ENCODE measurements at regions not wholly inside any gene's neighbourhood (a gene's known extent, or its start where the extent isn't known, plus 50 kb on each side); places are given as distances from the start of the nearest gene placed in this dataset.
A peak's percentile ranks its signal among the peaks of the same experiment; 100 is the strongest.
"Not testable (repeated sequence)": the region's sequence is repeated elsewhere in the genome, so short reads cannot be mapped to it uniquely, and the experiment has no call there.

DNA sequence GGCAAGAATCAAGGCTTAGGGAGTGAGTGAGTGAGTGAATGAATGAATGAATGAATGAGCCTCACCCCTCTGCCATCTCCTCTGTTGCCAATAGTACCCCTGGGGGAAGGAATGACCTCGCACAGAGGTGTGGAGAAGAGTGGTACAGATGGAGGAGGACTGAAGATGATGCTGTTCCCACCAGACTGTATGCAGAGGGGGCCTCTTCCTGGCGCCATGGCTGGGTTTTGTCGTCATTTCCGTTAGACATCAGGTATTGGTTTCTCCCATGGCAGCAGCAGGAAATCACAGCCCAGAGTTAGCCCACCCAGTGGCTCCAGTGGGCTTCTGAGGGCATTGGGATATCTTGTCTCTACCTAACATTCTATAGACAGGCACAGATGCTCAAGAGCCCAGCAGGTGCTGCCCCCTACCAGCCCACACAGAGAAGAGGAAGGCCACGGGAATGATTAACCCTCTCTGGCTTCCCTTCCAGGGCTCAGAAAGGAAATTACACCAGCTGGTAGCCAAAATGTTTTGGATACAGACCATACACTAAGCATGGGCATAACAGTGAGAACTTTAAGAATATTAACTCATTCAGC, 109.8 kb upstream of the SLC6A11 start:
- no peak for DNase-seq (ENCODE audit: low spot score)

DNA sequence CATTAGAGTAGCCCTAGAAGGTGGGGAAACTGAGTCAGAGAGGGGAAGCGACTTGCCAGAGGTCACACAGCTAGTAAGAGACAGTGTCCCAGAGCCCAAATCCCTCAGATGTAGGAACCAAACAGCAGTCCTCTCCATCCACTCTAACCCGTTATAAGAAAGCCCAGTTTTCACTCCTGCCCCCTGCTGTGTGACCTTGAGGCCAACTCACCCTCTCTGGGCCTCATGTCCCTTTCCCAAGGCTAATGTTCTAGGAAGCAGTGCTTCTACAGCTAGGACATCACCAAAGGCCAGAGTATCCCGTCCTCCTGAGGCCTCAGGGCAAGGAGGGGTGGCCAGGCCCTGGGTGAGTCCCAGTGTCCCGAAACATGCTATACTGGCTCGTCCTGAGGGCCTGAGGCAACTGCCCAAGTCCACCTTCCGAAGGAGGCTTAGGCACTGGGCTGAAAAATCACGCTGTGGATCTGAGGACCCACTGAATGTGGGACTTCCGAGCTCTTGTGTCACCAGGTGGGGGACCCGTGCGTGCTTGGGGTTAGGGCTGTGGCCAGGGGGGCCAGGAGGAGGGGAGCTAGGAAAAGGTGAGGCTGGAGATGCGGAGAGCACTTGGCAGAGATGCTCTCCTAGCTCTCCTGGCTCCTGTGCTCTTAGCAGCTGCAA, 109.2 kb upstream of the SLC6A11 start:
- no peak for DNase-seq (ENCODE audit: low spot score)

DNA sequence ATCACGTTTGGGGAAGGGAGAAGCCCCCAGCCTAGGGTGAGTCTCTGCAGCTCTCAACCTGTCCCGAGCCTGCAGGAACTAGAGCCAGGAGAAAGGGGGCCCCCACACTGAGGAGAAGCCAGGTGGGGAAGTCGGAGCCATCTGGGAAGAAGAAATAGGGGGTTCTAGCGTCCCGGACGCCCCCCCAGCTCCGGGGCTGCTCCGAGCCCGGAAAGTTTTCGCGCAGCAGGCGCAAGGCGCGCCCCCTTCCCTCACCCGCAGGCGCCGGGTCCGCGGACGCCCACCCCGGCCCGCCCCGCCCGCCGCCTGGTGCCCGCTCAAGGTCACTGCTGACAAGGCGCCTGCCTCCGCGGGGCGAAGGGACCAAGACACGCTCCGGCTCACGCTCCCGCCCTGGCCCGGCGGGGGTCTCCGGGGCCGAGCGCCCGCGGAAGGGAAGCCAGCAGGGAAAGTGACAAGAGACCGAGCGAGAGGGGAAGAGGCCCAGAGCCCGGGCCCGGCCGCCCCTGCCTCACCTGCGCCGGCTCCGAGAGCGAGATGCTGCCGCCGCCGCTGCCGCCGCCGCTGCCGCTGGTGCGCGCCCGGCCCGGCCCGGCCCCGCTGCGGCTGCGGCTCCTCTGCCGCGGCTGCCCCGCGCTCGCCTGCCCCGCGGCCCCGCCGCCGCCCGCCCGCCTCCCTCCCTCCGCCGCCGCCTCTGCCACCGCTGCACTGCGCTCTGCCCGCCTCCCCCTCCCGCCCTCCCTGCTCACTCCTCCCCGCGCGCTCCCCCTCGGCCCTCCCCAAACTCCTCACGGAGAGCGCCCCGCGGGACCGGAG, 108.4 kb upstream of the SLC6A11 start:
- DNase-seq (ENCODE audit: low spot score), result no peak

DNA sequence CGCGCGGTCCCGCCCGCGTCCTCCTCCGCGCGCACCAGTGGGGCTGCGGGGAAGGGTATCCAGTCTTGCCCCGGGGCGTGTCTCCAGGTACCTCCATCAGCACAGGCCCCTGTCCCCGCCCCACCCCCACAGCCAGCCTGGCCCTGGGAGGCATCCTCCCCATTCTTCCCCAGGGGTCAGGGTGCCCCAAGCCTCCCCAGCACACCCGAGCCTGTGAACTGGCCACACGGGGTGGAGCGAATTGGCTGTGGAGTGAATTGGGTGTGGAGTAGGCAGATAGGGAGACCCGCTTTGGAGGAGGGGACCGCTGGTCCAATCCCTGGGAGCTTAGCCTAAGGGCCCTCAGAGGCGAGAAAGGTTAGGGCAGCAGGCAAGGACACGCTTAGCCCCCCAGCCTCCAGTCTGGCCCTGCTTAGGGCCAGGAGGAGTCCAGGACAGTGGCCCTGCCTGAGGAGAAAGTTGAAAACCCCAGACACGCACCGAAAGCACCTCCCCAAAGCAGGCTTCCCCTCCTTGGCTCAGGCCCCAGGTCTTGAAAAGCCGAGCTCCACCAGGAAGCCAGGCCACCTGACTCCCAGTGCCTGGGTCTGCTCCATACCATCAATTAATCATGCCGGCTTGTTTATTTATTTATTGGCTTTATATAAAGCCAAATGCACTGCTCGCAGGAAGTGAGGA, 107.7 kb upstream of the SLC6A11 start:
- DNase-seq (ENCODE audit: low spot score), result no peak

DNA sequence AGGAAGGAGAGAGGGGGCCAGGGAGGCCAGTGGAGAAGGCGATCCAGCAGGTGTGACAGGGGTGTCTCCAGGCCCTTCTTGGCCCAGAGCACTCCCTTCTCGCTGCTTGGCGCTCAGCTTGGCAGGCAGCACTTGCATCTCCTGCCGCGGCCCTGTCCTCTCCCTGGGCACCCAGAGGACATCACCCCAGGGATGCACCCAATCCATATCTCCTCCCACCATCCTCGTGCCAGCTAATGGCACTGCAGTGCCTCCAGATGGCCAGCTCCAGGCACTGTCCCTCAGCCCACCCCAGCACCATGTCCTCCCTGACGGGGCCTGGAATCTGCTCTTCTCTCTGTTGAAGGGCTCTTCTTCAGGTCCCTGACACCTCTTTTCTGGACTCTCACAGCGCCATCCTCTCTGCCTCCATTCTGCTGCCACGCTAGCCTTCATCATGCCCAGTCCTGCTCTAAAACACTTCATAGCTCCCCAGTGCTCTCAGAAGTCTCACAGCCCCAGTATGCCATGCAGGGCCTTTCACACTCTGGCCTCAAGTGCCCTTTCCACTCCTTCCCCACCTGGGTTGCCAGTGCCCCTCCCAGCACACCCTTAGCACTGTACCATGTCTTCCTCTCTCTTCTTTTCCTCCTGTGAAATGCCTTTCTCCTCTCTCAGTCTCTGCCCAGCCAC, 106.8 kb upstream of the SLC6A11 start:
- DNase-seq (ENCODE audit: low spot score), result no peak

DNA sequence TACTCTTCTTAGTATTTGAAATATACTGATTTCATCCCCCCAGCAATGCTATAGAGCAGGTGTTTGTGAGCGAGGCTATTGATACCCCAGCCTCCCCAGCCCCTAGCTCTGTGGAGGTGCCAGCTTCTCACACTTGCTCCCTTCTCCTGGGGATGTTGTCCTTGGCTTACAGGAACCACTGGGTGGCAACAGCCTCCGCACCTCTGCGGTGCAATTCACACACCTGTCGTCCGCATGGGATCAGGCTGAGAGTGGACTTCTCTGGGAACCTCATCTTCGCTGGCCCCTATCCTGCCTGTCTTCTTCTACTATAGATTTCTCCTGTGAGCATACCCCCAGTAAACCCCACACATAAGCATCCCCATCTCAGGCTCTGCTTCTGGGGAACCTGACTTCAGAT, 103.9 kb upstream of the SLC6A11 start:
- no peak for DNase-seq (ENCODE audit: low spot score)

DNA sequence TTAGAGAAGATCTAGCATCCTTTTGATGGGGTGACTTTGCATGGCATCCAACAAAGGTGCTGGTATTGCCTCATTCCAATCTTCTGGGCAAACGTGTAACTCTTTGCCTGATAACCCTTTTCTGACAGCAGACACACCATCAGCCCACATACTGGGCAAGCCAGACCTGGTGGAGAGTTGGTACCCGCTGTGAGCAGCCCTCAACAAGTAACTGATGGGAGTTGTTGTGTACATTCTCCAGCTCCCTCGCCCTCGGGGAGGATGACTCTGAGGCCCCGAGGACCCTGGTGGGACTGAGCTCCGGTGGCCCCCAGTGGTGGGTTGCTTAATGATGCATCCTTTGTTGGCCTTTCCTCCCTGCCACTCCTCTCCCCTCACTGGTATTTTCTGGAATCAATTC, 102.4 kb upstream of the SLC6A11 start:
- DNase-seq (ENCODE audit: low spot score), result no peak

DNA sequence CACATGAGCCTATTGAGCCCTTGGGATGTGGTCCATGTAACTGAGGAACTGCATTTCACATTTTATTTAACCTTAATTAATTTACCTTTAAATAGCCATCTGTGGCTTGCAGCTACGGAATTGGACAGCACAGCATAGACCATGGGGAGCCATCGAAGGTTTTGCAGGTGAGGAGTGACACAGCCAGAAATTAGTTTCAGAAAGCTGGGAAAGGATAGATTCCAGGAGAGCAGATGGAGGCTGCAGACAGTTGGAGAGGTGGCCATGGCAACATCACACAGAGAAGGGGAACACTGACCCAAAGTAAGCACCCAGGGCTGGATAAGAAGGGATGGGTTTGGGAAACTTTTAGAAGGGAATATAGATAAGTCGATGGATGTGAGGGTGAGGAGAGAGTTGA, 100.1 kb upstream of the SLC6A11 start:
- no peak for DNase-seq (ENCODE audit: low spot score)

DNA sequence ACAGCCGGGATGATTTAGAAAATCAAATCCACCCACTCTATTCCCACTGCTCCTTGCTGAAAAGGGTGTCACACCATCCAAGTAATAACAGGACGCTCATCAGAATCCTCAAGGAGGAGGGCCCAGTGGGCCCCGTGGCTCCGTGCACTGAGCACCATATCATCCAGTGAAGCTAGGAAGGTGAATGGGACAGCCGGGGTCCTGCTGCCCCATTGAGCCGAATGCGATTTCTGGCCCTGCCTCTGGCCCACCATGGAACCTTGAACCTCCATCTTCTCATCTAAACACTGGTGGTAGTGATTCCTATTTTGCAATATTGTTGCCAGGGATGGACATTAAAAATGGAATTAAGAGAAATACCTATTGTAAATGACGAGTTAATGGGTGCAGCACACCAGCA, 99.1 kb upstream of the SLC6A11 start:
- no peak for DNase-seq (ENCODE audit: low spot score)

DNA sequence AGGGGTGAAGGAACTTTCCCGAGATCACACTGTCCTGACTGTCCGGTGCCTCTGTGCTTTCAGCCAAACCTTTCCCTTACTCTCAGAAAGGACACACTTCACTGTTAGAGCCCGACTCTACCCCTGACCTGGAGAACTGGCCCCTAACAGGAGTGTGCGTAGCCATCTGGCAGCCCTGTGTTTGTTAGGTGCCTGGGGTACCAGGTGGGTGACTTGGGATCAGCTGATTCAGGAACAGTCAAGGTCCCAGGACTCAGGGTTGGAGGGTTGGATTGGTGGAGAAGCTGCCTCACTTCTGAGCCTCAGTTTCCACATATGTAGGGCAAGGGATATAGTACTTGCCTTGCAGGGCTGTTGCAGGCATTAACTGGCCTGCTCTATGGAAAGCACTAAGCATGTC, 98.3 kb upstream of the SLC6A11 start:
- DNase-seq (ENCODE audit: low spot score), result no peak

DNA sequence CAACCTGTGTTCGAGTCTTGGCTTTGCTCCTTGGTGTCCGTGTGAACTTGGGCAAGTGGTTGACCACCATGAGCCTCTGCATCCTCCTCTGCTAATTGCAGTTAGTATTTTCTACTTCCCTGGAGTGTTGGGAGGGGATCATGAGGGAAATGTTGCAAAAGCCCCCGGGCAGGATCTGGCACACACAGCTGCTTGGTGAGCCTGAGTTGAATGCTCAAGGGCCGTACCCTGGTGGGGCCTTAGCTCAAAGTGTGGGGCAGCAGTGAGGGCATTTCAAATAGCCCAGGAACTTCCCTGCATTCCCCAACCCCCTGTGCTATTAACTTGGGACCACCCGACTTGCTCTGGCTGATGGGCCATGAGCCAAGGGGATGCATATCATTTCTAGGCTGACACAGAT, 94.9 kb upstream of the SLC6A11 start:
- no peak for DNase-seq (ENCODE audit: low spot score)

DNA sequence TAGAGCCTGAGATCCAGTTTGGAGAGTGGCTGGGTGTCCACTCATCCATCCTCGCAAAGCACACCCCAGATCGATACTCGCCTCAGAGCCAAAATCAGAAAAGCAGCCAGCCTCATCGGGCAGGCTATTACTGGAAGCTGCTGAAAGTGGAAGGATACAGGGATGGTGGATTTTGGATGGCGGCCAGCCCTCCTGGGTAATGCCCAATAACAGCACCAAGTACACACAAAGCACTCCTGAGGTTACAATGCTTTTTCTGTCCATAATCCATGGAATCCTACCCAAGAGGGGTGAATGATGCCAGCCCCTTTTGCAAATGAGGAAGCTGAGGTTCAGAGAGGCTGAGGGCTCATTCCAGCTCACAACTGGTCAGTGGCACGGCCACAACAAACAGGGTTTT, 93.1 kb upstream of the SLC6A11 start:
- DNase-seq (ENCODE audit: low spot score), result no peak

DNA sequence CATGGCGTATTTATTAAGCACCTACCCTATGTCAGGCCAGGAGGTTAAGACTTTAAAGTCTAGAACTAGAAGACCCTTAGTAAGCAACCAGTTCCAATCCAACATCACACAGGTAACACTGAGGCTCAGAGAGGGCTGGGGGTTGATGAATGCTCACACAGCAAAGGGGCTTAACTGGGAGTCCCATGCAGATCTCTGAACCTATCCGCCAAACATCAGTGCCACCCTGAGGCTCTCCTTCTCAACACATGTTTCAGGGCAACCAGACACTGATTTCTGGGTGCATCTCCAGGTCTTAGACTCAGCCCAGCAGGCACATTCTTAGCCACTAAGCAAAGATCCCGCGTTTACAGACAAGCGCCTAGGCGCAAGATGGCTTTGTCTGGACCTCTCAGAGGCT, 92.0 kb upstream of the SLC6A11 start:
- no peak for DNase-seq (ENCODE audit: low spot score)

DNA sequence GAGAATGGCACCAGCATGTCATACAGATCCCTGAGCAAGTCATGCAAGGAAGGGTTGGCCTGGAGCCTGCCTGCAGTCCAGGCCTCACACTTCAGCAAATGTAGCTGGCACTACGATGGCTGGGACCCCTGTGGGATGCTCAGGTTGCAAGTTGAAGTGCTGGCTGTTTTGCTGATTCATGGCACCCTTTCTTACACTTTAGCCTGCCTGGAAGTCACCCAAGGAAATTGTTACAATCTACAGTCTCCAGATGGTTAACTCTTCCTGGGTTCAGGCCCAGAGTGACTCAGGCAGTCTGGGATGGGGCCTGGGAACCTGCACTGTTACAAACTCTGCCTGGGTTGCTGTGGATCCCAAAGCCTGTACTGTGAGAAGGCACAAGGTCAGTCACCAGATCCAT, 91.0 kb upstream of the SLC6A11 start:
- DNase-seq (ENCODE audit: low spot score), result no peak

DNA sequence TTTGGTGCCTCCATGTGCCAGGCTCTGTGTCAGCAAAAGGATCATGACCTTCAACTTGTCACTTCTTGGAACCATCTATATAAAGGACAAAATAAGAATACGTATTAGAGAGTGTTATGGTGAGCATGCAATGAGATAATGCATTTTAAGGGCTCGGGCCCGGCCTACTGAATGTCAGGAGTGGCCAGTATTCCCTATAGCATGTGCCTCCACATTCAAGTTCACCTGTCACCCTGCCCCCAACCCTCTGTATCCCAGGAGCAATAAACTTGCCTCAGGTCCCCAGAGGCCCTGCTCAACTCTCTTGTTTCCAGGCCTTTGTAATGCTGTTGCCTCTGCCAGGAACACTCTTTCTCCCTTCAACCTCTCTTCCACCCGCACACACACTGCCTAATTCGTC, 90.2 kb upstream of the SLC6A11 start:
- no peak for DNase-seq (ENCODE audit: low spot score)

DNA sequence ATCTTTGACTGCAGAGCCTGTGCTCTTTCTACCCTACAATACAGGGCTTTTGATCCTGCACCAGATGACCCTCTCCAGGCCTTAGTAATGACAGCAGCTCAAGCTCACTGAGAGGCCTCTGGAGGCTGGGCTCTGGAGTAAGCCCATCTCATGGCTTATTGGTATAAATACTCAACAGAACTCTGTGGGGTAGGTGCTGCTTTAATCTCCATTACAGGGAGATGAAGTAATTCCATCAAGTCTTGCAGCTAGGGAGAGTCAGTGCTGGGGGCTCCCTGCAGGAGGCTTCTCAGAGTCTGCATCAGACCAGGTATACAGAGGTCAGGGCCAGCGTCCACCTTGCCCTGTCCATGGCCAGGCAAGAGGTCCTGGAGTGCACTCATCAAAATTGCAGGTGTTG, 89.2 kb upstream of the SLC6A11 start:
- DNase-seq (ENCODE audit: low spot score), result no peak

DNA sequence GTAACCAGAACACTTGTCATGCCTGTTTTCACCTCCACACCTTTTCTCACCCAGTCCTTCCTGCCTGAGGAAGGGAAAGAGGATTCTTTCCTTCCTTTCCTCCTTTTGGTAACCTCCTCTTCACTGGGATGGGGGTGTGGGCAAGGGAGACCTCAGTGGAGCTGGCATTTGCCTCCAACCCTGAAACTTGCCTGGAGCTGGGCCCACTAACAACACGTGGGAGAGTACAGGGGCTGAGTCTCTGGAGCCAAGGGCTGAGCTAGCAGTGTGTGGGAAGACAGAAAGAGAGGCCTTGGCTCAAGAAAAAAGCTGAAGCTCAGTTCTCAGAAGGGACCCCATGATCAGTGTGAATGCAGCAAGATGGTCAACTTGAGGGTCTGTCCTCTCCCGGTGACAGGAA, 86.6 kb upstream of the SLC6A11 start:
- no peak for DNase-seq (ENCODE audit: low spot score)

DNA sequence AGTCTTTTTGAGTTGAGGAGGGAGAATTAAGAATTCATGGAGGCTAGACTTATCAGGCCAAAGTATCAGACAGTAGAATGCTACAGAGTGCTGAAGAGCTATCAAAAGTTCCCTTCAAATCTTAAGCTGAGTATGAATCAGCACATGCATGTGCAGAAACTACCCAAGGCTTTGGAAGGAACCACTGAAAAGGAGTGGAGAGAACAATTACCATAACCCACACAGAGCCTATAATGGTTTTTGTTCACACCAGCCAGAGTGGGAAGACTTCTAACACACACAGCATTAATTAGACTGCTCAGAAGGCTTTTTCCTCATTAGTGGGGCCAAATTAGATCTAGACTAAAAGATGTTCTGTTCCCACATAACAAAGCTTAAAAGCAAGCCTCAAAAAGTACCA, 83.7 kb upstream of the SLC6A11 start:
- no peak for DNase-seq (ENCODE audit: low spot score)

DNA sequence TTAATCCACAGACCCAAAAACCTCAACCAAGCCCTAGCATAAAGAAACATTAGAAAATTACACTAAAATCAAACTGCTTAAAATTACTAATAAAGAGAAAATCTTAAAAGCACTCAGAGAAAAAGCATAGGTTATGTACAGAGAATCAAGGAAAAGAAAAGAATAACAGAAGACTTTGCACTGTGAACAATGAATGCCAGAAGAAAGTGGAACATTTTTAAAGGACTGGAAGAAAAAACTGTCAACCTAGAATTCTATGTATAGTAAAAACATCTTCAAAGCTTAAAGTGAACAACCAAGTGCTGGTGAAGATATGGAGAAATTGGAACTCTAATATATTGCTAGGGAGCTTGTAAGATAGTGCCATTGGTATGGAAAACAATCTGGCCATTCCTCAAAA, 82.7 kb upstream of the SLC6A11 start:
- no peak for DNase-seq (ENCODE audit: low spot score)

DNA sequence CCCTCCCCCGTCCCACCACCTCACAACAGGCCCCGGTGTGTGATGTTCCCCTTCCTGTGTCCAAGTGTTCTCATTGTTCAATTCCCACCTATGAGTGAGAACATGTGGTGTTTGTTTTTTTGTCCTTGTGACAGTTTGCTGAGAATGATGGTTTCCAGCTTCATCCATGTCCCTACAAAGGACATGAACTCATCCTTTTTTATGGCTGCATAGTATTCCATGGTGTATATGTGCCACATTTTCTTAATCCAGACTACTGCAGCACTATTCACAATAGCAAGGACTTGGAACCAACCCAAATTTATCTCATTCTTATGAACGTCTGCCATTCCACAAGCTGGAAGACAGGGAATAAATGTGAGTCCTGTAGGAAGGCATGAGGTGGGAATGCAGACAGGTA, 79.6 kb upstream of the SLC6A11 start:
- DNase-seq (ENCODE audit: low spot score), result not testable (repeated sequence)

DNA sequence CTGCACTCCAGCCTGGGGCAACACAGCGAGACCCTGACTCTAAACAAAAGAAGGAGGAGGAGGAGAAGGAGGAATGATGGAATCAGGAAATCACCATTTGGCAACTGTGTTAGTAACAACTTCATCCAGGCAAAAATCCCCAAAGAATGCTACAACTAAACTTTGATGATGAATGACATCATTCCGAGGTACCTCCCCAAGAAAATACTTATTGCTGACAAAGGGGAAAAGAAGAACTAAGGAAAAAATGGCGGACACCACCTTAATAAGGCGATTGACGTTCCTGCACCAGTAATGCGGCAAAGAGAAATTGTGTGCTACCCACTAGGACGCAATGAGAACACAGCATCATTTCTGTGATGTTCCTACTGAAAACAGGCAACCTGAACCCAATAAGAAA, 78.2 kb upstream of the SLC6A11 start:
- DNase-seq (ENCODE audit: low spot score), result no peak

DNA sequence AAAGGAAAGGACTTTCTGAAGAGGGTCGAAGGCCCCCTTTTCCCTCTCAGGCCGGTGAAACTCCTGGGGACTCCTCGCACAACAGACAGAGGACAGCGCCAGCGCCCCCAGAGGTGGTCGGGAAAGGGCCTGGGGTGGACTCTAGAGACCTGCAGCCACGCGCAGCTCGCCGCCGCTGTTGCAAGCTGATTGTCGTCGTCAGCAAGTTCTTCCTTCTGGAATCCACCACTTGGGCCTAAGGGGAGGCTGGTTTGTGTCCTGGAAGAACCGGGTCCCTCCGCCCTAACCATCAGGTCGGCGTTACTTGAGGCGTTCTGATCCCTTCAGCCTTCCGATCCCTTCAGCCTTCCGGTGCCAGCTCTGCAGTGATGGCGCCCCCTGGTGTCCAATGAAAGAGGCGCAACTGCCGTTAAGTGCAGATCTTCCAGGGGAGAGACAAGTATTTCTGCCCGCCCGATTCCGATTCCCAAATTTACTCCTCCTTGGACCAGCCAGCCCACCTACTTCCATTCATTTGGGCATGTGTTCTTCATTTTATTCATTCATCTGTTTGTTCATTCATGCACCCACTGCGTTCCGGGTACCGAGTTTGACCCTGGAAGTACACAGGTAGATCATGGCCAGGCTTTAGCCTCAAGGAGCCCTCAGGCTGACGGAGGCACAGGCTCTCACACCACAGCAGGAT, 77.2 kb upstream of the SLC6A11 start:
- peak; percentile 85 for DNase-seq (ENCODE audit: low spot score)

Measured in AG20443 (cell line).